BJ (cell line): ENCODE measurements at regions not wholly inside any gene's neighbourhood (a gene's known extent, or its start where the extent isn't known, plus 50 kb on each side); places are given as distances from the start of the nearest gene placed in this dataset.

Experiments used
- CTCF ChIA-PET: fragments of 350-600 bp; formaldehyde crosslinking; extraction: SDS; loops from one replicate; lab custom pipeline; 2021; ENCODE audit warnings: antibody characterized with exemption, inconsistent platforms; lab: Yijun Ruan, JAX
- POLR2A ChIA-PET: fragments of 300-600 bp; sonication (Branson Sonifier 250); formaldehyde crosslinking; extraction: SDS; loops from one replicate; lab custom pipeline; 2021; ENCODE audit warnings: antibody characterized with exemption; lab: Charles Lee
- DNase-seq: peaks from one replicate; pipeline ENCODE4 v3.0.0-alpha.2; 2011; ENCODE audit warnings: low read depth
- H3K27me3 ChIP-seq: 2 replicates; pipeline ENCODE4 v1.6.0; 2011; ENCODE audit warnings: low read length; ENCODE audit not compliant: control insufficient read depth, insufficient read depth
- H3K36me3 ChIP-seq: 2 replicates; pipeline ENCODE4 v1.5.1; 2011; ENCODE audit warnings: low read length; ENCODE audit not compliant: control insufficient read depth, insufficient read depth
- H3K4me3 ChIP-seq: 2 replicates; pipeline ENCODE4 v1.5.1; 2011; ENCODE audit warnings: low read depth, mild to moderate bottlenecking, control low read depth, low read length
- CTCF ChIP-seq: IDR thresholded peaks from 2 replicates; pipeline ENCODE4 v1.5.1; 2011; ENCODE audit warnings: low read depth, mild to moderate bottlenecking, control low read depth, inconsistent platforms, low read length, moderate library complexity; ENCODE audit not compliant: insufficient read depth

DNA sequence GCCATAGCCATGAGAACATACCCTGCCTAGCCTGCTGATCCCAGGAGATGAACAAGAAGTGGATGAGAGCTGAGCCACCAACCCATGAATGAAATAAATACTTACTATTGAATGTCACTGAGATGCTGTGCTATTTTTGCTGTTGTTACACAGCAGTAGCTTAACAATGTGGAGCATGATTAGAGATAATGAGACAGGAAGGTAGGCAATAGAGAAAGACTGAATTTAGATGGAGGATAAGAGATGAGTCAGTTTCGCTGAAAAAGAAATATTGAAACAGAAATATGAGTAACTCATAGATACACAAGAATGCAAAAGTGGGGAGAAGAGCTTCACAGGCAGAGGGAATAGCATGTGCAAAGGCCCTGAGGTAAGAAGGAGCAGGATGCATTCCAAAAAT is 94.9 kb upstream of the TOP1 start:
- H3K36me3 ChIP-seq: no peaks in the 10 kb centered on the region
- DNase-seq: no peak
- H3K4me3 ChIP-seq: no peak overlapping the region
- POLR2A ChIA-PET: no interaction called here
- peaks cover 1% of the 10 kb centered on the region; the same call in 1 of the 2 replicates for H3K27me3 ChIP-seq
- TF ChIP-seq CTCF: no peak
- CTCF ChIA-PET: interaction anchor here (0.7 to 1.3 kb wide), 3 partner anchors 8 to 136 kb away, joined by 3 read pairs; no protein-coding TSS in a partner anchor

DNA sequence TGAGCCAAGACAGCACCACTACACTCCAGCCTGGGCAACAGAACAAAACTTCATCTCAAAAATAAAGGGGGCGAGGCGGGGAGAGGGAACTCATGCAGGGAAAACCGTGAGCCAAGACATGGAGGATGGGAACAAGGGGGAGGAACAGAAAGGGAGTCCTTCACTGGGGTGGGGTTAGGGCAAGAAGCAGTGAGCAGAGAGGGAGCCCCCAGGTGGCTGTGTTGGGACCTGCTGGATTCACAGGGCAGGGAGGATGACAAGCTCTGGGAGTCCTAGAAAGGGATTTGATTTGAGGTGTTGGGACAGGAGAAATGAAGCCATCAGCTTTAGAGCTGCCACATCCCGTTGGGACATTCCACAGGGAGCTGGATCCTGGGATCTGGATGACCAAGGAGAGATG is 90.6 kb upstream of the TOP1 start:
- Histone ChIP-seq H3K27me3 (peaks cover 1% of the 10 kb centered on the region; the same call in 1 of the 2 replicates), H3K36me3 (no peaks in the 10 kb centered on the region), H3K4me3 (no peak overlapping the region)
- no peak for TF ChIP-seq CTCF
- CTCF ChIA-PET: interaction anchor here (1.0 kb wide), 1 partner anchor 25 kb away, joined by 3 read pairs; no protein-coding TSS in a partner anchor
- POLR2A ChIA-PET: no interaction called here
- DNase-seq: no peak

DNA sequence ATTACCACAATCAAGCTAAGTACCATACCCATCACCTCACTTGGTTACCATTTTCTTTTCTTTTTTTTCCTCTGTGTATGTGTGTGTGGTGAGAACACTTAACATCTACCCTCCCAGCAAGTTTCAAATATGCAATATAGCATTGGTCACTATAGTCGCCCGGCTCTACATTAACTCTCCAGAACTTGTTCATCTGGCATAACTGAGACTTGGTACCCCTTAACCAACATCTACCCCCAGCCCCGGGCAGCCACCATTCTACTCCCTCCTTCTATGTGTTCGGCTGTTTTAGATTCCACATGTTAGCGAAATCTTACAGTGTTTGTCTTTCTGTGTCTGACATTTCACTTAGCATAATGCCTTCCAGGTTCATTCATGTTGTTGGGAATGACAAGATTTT is 89.0 kb upstream of the TOP1 start:
- H3K36me3 ChIP-seq: no peaks in the 10 kb centered on the region
- ChIA-PET CTCF (interaction anchor here (1.2 to 1.5 kb wide), 4 partner anchors 77 to 200 kb away, joined by 3 to 6 read pairs (median 4); no protein-coding TSS in a partner anchor), POLR2A (no interaction called here)
- H3K4me3 ChIP-seq: no peak overlapping the region
- no peak for TF ChIP-seq CTCF
- peaks cover 1% of the 10 kb centered on the region; the same call in 1 of the 2 replicates for H3K27me3 ChIP-seq
- DNase-seq: no peak

- ChIA-PET CTCF (interaction anchor here (0.5 to 1.5 kb wide), 3 partner anchors 7 to 223 kb away, joined by 3 read pairs; no protein-coding TSS in a partner anchor), POLR2A (no interaction called here)
- H3K4me3 ChIP-seq: no peak overlapping the region
- no peak for TF ChIP-seq CTCF
- peaks cover 1% of the 10 kb centered on the region; the same call in 1 of the 2 replicates for H3K27me3 ChIP-seq
- no peak for DNase-seq
- H3K36me3 ChIP-seq: no peaks in the 10 kb centered on the region
Measured at GRCh38 chr20:40941133-40941610, 87.5 kb upstream of the TOP1 start.

DNA sequence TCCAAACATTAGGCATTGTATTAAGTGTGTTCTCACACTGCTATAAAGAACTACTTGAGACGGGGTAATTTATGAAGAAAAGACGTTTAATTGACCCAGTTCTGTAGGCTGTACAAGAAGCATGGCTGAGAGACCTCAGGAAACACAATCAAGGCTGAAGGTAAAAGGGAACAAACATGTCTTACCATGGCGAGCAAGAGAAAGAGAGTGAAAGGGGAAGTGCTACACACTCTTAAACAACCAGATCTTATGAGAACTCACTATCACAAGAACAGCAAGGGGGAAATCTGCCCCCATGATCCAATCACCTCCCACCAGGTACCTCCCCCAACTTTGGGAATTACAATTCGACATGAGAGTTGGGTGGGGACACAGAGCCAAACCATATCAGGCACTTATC is 86.6 kb upstream of the TOP1 start:
- POLR2A ChIA-PET: no interaction called here
- CTCF ChIA-PET: interaction anchor here (0.7 to 2.6 kb wide), 2 partner anchors 8 to 145 kb away, joined by 3 to 15 read pairs; no protein-coding TSS in a partner anchor
- DNase-seq: no peak
- H3K27me3 ChIP-seq: peaks cover 1% of the 10 kb centered on the region; the same call in 1 of the 2 replicates
- no peak overlapping the region for H3K4me3 ChIP-seq
- TF ChIP-seq CTCF: no peak
- H3K36me3 ChIP-seq: no peaks in the 10 kb centered on the region
